HG02763 (cell line): ENCODE measurements at regions not wholly inside any gene's neighbourhood (a gene's known extent, or its start where the extent isn't known, plus 50 kb on each side); places are given as distances from the start of the nearest gene placed in this dataset.

ENCODE experiments used
- ATAC-seq: cut with Tn5 transposase; IDR thresholded peaks from one replicate; pipeline ENCODE4 v1.9.1; 2021; ENCODE audit warnings: mild to moderate bottlenecking, moderate library complexity; ENCODE audit not compliant: unreplicated experiment

DNA sequence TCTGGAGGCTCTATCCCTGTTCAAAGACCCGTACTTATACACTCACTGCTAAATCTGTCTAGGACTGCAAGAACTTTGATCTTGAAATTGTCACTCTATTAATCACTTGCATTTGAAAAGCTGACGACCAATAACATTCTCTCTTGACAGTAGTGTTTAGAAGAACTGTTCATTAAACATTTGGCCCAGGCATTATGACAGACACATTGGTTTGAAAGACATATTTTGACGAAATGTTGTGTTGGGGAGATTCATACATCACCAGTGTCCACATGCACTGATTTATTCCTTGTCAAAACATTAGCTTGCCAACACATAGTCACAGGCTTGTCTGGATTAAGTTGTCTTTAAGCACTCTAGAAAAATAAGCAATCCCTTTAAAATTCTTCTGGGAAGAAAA, 951.3 kb downstream of the ADGRL2 start:
- no peak for ATAC-seq

GRCh38 chr1:82733645-82734044, 932.9 kb downstream of the ADGRL2 start:
- ATAC-seq = no peak

DNA sequence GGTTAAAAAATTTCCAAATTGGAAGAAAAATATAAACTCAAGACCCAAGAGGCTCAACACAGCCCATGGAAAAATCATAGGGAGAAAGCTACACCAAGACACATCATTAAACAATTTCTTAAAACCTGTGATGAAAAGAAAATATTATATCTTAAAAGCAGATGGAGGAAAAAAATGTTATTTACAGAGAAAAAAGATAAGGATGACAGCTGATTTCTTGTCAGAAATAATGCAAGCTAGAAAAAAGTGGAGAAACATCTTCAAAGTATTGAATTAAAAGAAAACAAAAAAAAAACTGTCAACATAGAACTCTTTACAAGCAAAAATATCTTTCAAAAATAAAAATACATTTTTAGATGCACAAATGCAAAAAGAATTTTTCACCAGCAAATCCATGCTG, 930.5 kb downstream of the ADGRL2 start:
- ATAC-seq = no peak

- ATAC-seq = no peak
These were observed 927.5 kb downstream of the ADGRL2 start for GRCh38 chr1:82728206-82728605.

DNA sequence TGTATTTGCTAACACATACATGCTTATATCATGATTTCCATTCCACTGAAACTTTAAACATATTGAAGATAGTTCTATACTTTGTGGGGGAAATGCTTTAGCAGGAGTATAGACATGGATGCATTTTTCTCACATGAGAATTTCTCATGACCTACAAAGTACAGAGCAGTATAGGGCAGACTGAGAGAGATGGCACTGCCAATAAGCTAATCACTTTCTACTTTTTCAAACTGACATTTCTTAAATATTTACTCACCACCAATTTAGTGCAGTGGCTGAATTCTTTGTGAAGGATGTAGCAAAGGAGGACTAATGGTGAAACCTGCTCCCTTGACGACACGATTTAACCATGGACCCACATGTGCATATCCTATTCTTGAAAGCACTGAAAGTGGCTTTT, 923.5 kb downstream of the ADGRL2 start:
- no peak for ATAC-seq

- no peak for ATAC-seq
These were observed 921.9 kb downstream of the ADGRL2 start for GRCh38 chr1:82722608-82723007.

- no peak for ATAC-seq
These were observed 921.0 kb downstream of the ADGRL2 start for GRCh38 chr1:82721702-82722101.

- no peak for ATAC-seq
These were observed 918.1 kb downstream of the ADGRL2 start for GRCh38 chr1:82718719-82719419.

DNA sequence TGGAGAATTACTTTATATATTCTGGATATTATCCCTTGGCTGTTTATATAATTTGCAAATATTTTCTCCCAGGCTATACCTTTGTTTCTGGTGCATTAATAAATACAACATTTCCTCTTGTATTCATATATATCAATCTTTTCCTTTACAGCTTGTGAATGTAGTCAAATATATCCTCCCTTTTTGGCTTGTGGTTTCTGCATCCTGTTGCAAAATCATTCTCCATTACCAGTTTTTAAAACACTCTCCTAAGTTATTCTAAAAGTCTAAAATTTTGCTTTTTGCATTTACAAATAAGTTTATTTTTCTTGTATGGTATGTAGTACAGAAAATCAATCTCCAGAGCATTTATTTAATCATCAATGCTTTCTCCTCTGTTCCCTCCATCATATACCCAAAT, 909.4 kb downstream of the ADGRL2 start:
- ATAC-seq = no peak

DNA sequence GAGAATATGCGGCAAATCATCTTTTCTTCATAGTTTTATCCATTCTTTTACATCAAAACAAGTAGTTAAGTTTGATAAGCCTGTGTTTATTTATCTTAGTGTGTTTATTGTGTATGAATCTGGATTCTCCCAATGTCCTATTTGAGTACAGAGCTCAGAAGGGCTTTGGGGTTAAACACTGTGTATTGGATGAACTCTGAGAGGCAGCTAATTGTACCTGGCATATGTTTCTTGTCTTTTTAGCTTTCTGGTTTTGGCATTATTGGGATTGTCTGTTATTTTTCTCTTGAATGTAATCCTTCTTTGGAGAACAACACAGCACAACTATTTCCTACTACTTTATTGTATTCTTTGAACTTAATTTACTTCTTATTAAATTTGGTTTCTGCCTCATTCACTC, 906.9 kb downstream of the ADGRL2 start:
- no peak for ATAC-seq

GRCh38 chr1:82706741-82707140, 906.0 kb downstream of the ADGRL2 start:
- ATAC-seq = no peak

GRCh38 chr1:82704966-82705365, 904.2 kb downstream of the ADGRL2 start:
- no peak for ATAC-seq

DNA sequence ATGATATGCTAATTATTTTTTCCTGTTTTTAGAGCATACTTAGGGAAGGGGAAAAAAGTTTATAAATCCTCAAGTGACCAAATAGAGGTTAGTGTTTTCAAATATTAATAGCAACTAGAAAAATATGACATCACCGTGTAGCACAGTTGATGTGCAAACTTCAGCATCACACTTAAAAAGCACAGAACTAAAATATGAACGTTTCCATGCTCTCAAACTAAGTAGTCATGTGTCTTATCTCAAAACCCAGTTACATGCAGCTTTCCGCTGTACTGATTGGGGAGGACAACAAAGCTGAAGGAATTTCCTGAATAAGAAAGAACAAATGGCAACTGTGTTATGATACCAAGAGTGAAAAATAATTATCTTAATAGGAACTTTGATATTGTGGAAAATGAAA, 903.7 kb downstream of the ADGRL2 start:
- no peak for ATAC-seq

GRCh38 chr1:82703951-82704350, 903.2 kb downstream of the ADGRL2 start:
- ATAC-seq = no peak

- ATAC-seq = no peak
These were observed 899.7 kb downstream of the ADGRL2 start for GRCh38 chr1:82700476-82700875.

- no peak for ATAC-seq
These were observed 897.2 kb downstream of the ADGRL2 start for GRCh38 chr1:82697965-82698364.

DNA sequence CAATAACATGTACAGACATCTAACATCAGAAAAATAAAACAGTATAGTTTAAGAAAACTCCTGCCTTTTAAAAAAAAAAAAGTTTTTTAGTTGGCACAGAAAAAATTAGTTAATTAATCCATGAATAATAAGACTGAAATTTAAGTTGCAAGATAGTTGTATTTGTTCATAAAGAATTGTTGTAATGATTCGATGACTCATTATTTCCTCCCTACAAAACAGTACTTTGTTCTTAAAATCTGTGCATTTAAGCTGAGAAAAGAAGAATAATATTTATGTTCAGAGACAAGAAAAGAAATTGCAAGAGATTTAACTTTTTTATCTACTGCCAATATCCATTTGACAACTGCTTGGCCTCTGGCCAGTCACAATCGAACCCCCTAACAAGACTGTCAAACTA, 894.7 kb downstream of the ADGRL2 start:
- ATAC-seq = no peak

DNA sequence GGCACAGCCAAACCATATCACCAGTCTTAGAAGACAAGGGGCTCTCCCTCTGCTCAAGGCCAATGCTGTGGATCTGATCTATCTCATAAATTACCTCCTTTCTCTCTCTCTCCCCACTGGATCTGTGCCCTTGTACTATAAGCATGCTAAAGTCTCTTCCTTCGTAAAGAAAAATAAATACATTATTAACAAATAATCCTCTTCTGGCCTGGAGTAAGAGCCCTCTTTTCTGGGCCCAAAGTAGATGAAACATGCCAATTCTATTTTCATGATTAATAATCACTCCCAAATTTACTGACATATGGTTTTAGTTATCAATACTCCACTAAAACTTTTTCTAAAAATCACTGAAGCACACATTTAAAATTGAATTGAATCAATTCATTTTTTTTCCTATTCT, 889.7 kb downstream of the ADGRL2 start:
- no peak for ATAC-seq

DNA sequence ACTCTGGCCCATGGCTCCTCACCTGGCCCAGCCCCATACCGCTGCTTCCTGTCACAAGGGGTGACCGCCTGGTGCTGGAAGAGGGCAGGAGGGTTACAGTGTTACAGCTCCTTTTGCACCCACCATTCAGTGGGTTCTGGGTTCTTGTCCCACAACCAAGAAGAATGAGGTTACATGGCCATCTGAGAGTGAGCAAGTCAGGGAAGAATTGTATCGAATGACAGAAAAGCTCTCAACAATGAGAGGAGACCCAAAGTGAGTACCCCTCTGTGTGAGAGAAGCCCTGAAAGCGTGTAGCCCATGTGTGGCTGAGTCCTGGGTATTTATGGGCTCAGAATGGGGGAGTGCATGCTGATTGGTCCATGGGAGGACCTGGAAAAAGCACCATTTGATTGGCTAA, 888.5 kb downstream of the ADGRL2 start:
- no peak for ATAC-seq

DNA sequence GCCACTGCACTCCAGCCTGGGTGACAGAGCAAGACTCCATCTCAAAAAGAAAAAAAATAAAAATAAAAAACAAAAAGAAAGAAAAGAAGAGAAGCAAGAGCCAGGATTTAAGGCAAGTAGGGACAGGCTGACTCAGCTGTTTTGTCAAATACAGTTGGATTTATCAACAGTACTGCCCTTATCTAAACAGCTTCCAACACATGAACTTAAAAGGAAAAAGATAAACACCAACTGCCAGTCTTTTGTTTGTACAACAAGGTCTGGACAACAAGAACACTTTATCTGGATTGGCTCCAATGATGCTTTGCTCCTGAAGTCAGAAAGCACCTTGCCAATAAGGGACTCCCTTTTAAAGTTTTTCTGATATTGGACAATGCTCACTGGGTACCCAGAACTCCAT, 886.0 kb downstream of the ADGRL2 start:
- no peak for ATAC-seq

DNA sequence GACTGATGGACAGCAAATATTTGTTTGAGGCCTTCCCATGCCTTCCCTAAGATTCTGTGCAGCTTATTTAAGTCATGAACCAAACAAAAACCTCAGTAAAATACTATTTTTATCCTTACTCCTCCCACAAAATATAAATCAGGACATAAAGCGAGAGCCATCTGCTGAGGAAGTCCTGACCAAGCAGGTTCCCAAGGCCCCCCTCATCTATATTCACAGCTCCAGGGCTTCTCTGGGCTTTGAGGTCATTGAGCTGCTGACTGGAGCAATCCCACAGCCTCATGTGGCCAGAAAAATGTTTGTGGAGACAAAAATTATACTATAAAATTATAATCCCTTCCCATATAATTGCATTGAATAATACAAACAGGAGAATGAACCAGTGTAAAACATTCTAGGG, 846.2 kb downstream of the ADGRL2 start:
- ATAC-seq = no peak

DNA sequence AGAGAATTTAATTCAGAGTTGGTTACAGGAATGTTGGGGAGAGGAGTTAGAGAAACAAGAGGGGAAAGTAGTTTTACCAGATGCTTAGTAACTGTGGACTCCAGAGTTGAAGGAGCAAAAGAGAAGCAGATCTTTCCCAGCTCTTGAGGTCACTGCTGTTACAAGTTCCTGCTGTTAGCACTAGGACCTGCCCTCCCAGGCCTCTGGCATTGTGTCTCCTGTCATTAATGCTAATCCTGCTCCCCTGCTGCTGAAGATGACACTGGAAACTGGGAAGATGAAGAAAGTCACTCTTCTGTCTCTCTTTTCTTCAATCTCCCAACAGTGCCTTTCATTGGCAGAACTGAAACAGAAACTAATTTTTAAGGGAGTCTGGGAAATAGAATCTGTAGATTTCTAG, 845.6 kb downstream of the ADGRL2 start:
- ATAC-seq = no peak

- ATAC-seq = no peak
These were observed 843.6 kb downstream of the ADGRL2 start for GRCh38 chr1:82644186-82644915.
